MG63 (cell line): ENCODE measurements at regions not wholly inside any gene's neighbourhood (a gene's known extent, or its start where the extent isn't known, plus 50 kb on each side); places are given as distances from the start of the nearest gene placed in this dataset.
"Not testable (repeated sequence)": the region's sequence is repeated elsewhere in the genome, so short reads cannot be mapped to it uniquely, and the experiment has no call there.

Experiments used
- DNase-seq: peaks from one replicate; pipeline ENCODE4 v3.0.0-alpha.2; 2020
- H3K27me3 ChIP-seq: fragments of 250-450 bp; sonication (Bioruptor Pico); 2 replicates; pipeline ENCODE4 v1.5.1; 2020; ENCODE audit warnings: mild to moderate bottlenecking, moderate library complexity
- H3K36me3 ChIP-seq: fragments of 250-450 bp; sonication (Bioruptor Pico); 2 replicates; pipeline ENCODE4 v1.5.1; 2020; ENCODE audit warnings: mild to moderate bottlenecking, moderate library complexity
- H3K4me3 ChIP-seq: fragments of 250-450 bp; sonication (Bioruptor Pico); 2 replicates; pipeline ENCODE4 v1.5.1; 2020; ENCODE audit warnings: mild to moderate bottlenecking, moderate library complexity
- H3K9me3 ChIP-seq: fragments of 250-450 bp; sonication (Bioruptor Pico); 2 replicates; pipeline ENCODE4 v1.5.1; 2020; ENCODE audit warnings: mild to moderate bottlenecking, moderate library complexity

DNA sequence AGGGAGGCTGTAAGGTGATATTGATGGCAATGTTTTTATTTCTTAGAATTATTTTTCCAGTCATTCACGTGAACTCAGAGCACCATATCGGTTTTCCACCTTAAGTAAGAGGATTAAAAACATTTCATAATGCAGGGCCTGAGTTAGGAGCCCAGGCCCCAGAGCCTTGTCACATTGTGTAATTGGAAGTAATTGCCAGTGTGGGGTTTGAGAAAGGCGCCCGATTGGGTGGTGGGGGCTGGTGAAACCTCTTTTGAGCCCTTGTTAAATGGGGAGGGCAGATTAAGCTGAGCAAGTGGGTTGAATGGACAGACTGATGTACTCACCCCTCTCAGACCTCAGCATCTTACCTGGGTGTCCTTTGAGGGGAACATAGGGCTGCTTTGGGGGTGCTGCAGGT is 116.7 kb upstream of the PITX1 start:
- Histone ChIP-seq H3K36me3 (no peaks in the 10 kb centered on the region), H3K27me3 (no peaks in the 10 kb centered on the region), H3K4me3 (no peak overlapping the region), H3K9me3 (no peaks in the 10 kb centered on the region)
- DNase-seq: no peak

DNA sequence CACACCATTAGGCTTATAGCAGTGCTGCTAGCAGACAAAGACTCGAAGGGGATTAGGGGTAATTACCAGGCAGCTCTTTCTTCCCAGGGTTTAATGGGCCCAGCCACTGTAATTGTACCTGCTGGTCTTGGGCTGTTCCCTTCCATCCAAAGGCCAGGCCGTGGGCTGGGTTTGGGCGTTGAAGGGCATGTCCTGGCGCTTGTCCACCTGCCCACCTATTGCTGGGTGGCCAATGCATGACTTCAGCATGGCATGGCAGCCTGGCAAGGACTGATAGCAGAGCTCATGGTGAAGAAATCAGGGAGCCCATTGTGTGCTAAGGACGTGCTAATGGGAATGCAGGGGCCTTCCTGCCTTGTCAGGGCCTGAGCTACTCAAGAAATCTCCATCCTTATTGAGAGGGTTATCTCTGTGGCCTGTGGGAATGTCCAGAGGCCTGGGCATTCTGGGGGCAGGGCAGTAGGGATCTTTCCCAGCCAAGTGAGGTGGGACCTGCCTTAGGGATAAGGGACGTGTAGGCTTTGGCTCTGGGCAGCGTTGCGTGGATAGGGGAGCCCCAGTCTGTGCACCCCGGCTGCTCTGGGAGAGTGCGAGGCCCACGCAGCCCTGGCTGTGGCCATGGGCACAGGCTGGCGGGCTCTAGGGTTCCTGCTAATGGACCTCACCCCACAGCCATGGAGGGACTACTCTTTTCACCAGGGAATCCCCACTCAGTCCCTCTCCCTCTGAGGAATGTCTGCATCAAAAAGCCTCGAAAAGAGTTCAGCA is 116.1 kb upstream of the PITX1 start:
- Histone ChIP-seq H3K4me3 (no peak overlapping the region), H3K36me3 (no peaks in the 10 kb centered on the region)

DNA sequence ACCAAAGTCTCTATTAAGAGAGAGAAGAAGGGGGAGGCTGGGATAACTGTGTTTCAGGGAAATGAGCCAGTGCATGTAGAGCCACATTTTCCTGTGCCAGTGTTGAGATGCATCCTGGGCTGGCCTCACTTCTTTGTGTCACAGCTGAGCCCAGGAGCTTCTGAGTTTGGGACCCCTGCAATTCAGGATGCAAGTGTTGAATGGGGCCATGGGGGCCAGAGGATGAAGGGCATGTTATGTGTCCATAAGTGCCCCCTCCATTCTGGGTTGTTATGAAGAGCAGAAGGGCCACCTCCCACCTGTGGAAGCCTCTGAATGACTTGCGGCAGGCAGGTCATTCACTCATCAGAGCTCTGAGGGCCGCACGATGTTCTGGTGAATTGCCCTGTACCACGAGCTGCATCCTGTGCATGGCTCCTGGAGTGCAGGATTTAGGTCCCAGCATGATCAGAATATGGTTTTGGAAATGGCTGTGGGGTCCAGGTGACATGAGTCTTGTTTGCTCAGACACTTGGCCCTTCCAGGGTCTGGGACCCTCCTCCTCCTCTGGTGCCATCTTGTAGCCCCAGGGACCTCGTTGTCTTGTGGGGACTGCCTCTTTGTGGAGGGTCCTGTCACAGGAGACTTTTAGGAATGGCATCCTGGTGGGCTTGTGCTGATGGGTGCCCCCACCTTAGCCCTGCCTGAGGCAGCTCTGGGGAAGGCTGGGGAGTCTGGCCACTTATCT is 115.4 kb upstream of the PITX1 start:
- DNase-seq: no peak
- H3K27me3 ChIP-seq: no peaks in the 10 kb centered on the region
- H3K36me3 ChIP-seq: no peaks in the 10 kb centered on the region
- no peaks in the 10 kb centered on the region for H3K9me3 ChIP-seq
- no peak overlapping the region for H3K4me3 ChIP-seq

More for the DNA sequence above, 116.1 kb upstream of the PITX1 start:
- Histone ChIP-seq H3K9me3 (no peaks in the 10 kb centered on the region), H3K27me3 (no peaks in the 10 kb centered on the region)
- DNase-seq: no peak

DNA sequence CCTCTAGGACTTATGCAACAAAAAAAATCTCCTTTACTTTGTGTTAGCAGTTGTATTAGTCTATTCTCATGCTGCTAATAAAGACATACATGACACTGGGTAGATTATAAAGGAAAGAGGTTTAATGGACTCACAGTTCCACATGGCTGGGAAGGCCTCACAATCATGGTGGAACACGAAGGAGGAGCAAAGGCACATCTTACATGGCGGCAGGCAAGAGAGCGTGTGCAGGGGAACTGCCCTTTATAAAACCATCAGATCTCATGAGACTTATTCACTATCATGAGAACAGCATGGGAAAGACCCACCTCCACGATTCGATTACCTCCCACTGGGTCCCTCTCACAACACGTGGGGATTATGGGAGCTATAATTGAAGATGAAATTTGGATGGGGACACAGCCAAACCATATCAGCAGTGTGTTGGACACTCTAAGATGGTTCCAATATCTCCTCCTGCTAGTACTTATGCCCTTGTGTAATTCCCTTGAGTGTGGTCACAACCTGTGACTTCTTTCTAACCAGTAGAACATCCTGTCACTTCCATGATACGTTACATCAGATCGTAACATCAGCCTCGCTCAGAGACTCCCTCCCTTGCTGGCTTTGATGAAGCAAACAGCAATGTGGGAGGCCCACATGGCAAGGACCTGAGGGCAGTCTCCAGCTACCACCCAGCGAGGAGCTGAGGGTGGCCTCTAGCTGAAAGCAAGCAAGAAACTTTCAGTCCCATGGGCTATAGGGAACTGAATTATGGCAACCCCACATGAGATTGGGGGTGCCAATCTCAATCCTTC is 113.5 kb upstream of the PITX1 start:
- no peak for DNase-seq
- Histone ChIP-seq H3K36me3 (no peaks in the 10 kb centered on the region), H3K9me3 (no peaks in the 10 kb centered on the region), H3K27me3 (no peaks in the 10 kb centered on the region), H3K4me3 (no peak overlapping the region)

DNA sequence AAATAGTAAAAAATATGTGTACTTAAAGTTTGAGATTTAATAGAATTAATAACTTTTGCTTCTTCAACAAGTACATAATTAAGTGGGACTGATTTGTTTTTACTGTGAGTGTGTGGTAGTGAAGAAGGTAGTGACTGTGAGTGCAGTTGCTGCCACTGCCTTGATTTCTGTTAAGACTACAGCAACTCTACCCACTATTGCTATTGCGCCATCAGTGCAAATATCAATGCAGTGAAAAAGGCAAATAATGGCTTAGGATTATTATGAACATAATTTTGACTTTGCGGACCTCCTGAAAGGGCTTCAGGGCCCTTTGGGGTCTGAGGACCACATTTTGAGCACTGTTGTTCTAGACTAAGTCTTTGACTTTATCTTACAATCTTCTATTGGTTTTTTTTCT is 112.0 kb upstream of the PITX1 start:
- no peak overlapping the region for H3K4me3 ChIP-seq
- H3K36me3 ChIP-seq: no peaks in the 10 kb centered on the region
- DNase-seq: no peak
- no peaks in the 10 kb centered on the region for H3K9me3 ChIP-seq
- no peaks in the 10 kb centered on the region for H3K27me3 ChIP-seq

DNA sequence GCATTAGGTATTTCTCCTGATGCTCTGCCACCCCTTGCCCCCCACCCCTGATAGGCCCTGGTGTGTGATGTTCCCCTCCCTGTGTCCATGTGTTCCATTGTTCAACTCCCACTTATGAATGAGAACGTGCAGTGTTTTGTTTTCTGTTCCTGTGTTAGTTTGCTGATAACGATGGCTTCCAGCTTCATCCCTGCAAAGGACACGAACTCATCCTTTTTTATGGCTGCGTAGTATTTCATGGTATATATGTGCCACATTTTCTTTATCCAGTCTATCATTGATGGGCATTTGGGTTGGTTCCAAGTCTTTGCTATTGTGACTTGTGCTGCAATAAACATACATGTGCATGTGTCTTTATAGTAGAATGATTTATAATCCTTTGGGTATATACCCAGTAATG is 109.7 kb upstream of the PITX1 start:
- not testable (repeated sequence) for H3K4me3 ChIP-seq, H3K27me3 ChIP-seq, H3K9me3 ChIP-seq, H3K36me3 ChIP-seq, DNase-seq

DNA sequence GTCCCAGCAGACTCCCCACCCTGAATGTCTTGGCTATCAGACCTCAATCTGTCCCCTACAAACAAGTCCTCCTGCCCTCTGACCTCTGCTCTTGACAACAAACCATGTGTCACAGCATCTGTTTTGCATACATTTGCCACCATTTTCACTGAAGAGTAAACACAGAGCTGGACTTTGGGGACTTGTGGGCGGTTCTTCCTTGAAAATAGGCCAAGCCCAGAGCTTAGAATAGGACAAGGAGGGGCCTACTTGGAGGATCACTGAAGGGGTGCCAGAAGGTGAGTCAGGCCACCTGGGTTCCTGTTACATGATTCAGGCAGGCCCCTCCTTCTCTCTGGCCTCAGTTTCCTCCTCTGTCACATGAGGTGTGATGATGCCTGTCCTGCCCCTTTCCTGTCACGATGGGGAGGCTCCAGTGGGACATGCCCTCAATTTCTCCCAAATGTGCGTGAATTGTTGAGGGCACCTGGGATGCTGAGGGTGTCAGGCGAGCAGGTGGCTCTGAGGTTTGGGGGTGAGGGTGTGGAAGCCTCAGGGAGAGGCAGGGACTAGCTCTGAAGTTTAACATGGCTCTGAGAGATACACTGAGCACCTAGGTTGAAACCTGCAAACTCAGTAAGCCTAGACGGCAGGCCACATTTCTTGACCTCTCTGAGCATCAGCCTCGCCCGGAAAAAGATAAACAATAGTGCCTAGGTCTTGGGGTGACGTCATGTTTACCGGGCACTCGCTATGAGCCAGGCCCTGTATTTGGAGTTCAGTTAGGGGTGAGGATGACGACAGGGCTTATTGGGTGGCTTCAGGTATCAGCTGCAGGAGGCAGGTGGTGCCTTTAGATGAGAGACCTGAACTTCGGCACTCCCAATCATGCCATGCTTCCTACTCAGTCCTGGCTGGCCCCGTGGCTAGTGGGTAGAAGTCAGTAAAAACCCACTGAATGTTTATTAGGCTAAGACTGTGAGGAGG is 107.6 kb upstream of the PITX1 start:
- H3K27me3 ChIP-seq: no peaks in the 10 kb centered on the region
- peak; percentile 85 for DNase-seq
- H3K9me3 ChIP-seq: no peaks in the 10 kb centered on the region
- no peak overlapping the region for H3K4me3 ChIP-seq
- H3K36me3 ChIP-seq: no peaks in the 10 kb centered on the region

DNA sequence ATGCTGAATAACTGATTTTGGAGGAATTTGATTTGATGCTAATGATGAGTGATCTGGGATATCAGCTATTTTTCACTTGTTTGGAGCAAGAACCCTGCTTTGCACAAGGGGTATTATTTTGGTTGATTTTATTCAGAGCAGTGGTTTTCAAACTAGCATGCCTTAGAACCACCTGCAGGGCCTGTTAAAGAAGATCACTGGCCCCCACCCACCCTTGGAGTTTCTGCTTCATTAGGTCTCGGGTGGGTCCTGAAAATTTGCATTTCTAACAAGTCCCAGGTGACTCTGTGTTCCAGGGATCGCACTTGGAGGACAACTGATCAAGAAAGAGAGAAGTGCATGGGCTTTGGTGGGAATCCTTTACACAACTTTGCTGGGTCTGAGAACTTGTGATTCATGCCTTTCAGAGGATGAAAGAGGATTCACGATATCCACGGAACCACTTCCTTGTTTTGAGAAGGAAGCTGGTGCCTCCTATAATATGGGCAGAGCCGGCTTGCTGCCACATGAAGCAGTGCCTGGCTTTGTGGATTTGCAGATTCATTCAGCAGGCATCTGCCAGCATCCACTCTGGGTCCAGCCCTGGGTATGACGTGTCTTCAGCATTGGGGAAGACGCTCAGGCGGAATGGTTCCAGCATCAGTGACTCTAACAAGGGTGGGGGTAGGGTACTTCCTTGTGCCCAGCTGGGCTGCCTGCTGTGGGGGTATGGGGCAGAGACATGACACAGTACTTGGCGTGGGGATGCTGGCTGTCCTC is 106.6 kb upstream of the PITX1 start:
- DNase-seq: peak; percentile 100
- no peaks in the 10 kb centered on the region for H3K27me3 ChIP-seq
- H3K9me3 ChIP-seq: no peaks in the 10 kb centered on the region
- no peaks in the 10 kb centered on the region for H3K36me3 ChIP-seq
- H3K4me3 ChIP-seq: peak overlapping the region; percentile 5; the same call in 1 of the 2 replicates

DNA sequence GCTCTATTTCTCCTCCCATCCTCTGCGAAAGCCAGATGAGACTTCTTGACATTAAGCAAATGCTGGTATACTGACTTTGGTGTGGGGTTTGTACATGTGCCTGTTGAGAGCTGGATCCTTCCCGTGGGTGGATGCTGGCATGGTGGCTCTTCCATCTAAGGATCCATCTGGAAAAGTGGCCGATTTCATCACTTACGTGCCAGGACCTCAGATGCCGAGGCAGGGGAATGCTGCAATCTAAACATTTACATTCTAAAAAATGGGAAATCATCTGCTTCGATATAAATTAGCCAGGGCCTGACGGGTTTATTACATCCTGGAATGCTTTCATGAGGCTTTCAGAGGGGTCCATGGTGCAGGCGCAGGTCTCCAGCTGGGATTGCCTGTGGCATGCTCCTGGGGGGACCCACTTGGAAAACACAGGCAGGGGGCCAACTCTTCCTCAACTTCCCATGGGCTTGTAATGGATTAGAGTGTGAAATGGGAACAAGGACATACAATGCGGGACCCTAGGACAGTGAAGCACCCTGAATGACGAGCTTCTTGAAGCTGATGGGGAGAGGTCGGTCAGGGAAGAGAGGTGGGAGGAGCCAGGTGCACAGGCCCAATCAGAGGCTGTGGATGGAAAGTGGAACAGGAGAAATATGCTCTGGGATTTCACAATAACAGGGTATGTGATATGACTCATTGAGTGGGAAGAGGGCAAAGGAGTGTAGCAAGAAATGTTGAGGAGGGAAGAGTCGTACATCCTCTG is 105.5 kb upstream of the PITX1 start:
- Histone ChIP-seq H3K27me3 (no peaks in the 10 kb centered on the region), H3K36me3 (no peaks in the 10 kb centered on the region), H3K9me3 (no peaks in the 10 kb centered on the region), H3K4me3 (peak overlapping the region; percentile 5; the same call in 1 of the 2 replicates)
- DNase-seq: peak; percentile 93

DNA sequence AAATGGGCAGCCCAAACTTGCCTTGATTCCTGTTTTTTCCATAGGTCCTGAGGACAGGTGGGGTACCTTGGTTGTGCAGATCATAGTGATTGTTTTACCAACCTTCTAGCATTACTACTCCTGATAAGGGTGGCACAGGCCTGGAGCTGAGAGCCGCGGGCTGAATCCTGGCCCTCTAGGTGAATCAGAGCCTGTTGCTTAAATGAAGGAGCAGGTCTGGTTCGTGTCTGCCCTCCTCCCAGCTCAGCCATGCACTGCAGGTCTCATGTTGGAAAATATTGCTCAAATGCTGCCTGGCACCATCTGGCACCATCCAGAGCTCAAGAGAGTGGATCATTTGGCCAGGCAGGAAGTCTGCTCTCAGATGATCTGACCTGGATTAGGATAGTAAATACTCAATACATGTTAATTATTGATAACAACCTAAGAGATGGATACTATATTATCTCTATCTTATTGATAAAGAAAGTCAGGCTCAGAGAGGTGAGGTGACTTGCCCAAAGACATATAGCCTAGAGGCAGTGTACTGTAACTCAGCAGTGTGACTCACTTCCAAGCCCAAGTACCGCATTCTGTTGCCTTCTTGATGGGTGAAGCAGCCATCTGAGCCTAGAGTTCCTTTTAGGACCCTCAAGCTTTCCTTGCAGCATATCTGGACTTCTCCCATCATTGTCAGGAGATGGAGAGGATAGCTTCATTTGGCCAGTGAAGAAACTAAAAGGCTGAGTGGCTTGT is 104.3 kb upstream of the PITX1 start:
- peak; percentile 48 for DNase-seq
- Histone ChIP-seq H3K4me3 (no peak overlapping the region), H3K36me3 (no peaks in the 10 kb centered on the region), H3K27me3 (no peaks in the 10 kb centered on the region), H3K9me3 (no peaks in the 10 kb centered on the region)

DNA sequence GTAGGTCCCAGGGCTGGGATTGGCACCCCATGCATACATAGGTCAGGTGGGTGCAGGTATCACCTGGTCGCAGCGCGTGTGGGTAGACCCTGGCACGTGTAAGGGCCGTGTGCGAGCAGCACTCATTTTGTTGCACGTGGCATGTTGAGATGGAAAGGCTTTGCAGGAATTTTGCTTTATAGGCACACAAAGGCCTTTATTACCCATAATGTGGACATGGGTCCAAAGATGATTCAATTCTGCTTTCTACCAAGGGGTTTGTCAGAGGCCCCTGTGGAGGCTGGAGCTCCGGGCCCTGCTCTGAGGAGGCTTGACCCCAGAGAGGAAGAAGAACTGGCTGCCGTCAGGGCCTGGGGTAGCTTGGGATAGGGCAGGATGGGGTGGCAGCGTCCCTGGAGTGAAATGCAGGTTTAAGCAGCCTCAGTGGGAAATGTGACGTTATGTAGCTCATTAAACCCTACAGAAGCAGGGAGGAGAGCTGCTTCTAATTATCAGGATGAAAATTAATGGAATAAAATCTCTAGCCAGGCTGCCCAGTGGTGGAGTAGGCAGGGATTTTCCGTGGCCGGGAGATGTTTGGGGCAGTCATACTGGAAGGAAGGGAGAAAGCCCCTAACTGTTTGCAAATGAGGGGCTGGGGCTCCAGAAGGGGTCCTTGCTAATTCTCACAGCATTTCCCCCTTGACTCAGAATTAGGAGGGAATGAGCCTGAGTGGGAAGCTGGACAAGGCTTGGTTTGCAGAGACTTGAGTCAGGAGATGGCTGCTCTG is 103.3 kb upstream of the PITX1 start:
- no peaks in the 10 kb centered on the region for H3K27me3 ChIP-seq
- H3K4me3 ChIP-seq: no peak overlapping the region
- no peaks in the 10 kb centered on the region for H3K9me3 ChIP-seq
- no peak for DNase-seq
- H3K36me3 ChIP-seq: 0 out of 2 replicates have a peak, but pooled peaks cover 3% of the 10 kb centered on the region

DNA sequence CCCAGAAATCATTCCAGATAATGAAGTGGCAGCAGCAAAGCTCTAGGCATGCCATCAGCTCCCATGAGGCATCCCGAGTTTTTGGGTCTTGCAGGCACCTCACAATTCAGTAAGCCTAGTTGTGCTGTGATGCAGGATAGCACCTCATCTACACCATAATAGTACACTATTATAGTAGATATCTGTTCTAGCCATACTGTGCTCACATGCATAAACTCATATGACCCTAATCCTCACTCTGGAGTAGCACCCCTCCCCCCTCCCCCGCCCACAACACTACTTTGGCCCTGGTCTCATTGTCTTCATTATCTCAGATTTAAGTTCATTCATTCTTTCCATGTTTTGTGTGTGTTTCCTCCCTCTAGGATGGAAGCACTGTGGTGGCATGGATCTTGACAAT is 102.5 kb upstream of the PITX1 start:
- H3K4me3 ChIP-seq: no peak overlapping the region
- no peak for DNase-seq
- H3K27me3 ChIP-seq: no peaks in the 10 kb centered on the region
- H3K36me3 ChIP-seq: 0 out of 2 replicates have a peak, but pooled peaks cover 3% of the 10 kb centered on the region
- no peaks in the 10 kb centered on the region for H3K9me3 ChIP-seq

DNA sequence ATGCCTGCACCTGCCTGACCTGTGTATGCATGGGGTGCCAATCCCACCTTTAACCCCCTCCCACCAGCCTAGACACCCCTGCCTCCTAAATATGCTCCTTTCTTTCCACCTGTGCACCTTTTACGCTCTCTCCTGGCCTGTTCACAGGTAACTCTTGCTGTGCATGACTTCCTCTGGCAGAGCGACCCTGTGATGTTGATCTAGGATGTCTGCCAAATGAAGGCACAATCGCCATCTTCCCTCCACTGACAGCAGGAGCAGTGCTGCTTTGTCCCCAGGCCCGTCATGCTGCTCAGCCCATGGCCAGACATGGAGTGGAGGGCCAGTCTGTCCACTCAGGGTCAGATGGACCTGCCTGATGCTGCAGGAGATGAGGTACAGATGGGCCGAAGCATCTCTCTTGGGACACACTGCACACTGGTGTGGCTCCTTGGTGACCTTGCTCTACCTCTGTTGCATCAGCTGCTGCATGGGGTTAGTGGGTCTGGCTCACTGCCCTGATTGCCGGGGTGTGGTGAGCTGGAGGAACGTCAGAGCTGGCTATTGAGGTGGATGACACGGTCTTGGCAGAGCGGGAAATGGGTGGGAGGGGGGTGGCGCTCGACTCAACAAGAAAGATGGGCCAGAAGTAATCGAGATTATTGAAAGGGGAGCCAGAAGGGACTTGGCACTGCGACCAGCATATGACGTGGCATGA is 101.7 kb upstream of the PITX1 start:
- H3K4me3 ChIP-seq: no peak overlapping the region
- H3K36me3 ChIP-seq: peaks cover 5% of the 10 kb centered on the region; the same call in 1 of the 2 replicates
- DNase-seq: peak; percentile 100
- no peaks in the 10 kb centered on the region for H3K9me3 ChIP-seq
- no peaks in the 10 kb centered on the region for H3K27me3 ChIP-seq
